ENCODE measurements at regions not wholly inside any gene's neighbourhood (a gene's known extent, or its start where the extent isn't known, plus 50 kb on each side); places are given as distances from the start of the nearest gene placed in this dataset.

DNA sequence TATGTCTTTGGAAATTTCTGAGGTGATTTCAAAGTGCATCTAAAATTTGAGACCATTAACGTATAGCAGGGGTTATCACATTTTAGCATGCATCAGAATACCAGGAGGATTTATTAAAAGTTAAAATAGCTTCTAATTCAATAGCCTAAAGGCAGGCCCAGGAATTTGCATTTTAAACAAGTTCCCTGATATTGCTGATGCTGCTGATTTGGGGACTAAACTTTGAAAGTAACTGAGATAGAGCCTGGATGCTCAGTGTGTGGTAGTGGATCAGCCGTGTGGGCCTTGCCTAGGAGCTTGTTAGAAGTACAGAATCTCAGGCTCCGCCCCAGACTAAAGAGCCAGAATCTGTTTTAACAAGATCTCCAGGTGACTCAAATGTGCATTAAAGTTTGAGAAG is 375.0 kb upstream of the FBXO33 start:
- TF ChIP-seq, protein P1, sequence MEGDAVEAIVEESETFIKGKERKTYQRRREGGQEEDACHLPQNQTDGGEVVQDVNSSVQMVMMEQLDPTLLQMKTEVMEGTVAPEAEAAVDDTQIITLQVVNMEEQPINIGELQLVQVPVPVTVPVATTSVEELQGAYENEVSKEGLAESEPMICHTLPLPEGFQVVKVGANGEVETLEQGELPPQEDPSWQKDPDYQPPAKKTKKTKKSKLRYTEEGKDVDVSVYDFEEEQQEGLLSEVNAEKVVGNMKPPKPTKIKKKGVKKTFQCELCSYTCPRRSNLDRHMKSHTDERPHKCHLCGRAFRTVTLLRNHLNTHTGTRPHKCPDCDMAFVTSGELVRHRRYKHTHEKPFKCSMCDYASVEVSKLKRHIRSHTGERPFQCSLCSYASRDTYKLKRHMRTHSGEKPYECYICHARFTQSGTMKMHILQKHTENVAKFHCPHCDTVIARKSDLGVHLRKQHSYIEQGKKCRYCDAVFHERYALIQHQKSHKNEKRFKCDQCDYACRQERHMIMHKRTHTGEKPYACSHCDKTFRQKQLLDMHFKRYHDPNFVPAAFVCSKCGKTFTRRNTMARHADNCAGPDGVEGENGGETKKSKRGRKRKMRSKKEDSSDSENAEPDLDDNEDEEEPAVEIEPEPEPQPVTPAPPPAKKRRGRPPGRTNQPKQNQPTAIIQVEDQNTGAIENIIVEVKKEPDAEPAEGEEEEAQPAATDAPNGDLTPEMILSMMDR (IDR thresholded peaks at IDR 0.05): no peak
- TF ChIP-seq POLR2A (IDR thresholded peaks at IDR 0.05): no peak
- no peak for TF ChIP-seq EP300 (IDR thresholded peaks at IDR 0.05)
